Amniotic epithelial cell (primary cell): ENCODE measurements at regions not wholly inside any gene's neighbourhood (a gene's known extent, or its start where the extent isn't known, plus 50 kb on each side); places are given as distances from the start of the nearest gene placed in this dataset.
"Not testable (repeated sequence)": the region's sequence is repeated elsewhere in the genome, so short reads cannot be mapped to it uniquely, and the experiment has no call there.

ENCODE experiments used
- DNase-seq: peaks from one replicate; pipeline ENCODE4 v3.0.0-alpha.2; 2010; ENCODE audit warnings: low read depth

GRCh38 chr2:184201246-184201645 is 397.1 kb upstream of the ZNF804A start:
- no peak for DNase-seq

GRCh38 chr2:184203661-184204060 is 394.7 kb upstream of the ZNF804A start:
- DNase-seq: no peak

GRCh38 chr2:184205048-184205596 is 393.2 kb upstream of the ZNF804A start:
- DNase-seq: no peak

- DNase-seq: no peak
Observed at GRCh38 chr2:184206045-184206444, 392.3 kb upstream of the ZNF804A start.

GRCh38 chr2:184210329-184210728 is 388.0 kb upstream of the ZNF804A start:
- DNase-seq: no peak

GRCh38 chr2:184215745-184216144 is 382.6 kb upstream of the ZNF804A start:
- no peak for DNase-seq

GRCh38 chr2:184256611-184257010 is 341.7 kb upstream of the ZNF804A start:
- no peak for DNase-seq

GRCh38 chr2:184261331-184261730 is 337.0 kb upstream of the ZNF804A start:
- no peak for DNase-seq

GRCh38 chr2:184261818-184262217 is 336.5 kb upstream of the ZNF804A start:
- no peak for DNase-seq

- no peak for DNase-seq
Observed at GRCh38 chr2:184268900-184269477, 329.3 kb upstream of the ZNF804A start.

- DNase-seq: peak; percentile 1
Observed at GRCh38 chr2:184270660-184271059, 327.7 kb upstream of the ZNF804A start.

- no peak for DNase-seq
Observed at GRCh38 chr2:184272056-184272455, 326.3 kb upstream of the ZNF804A start.

GRCh38 chr2:184294831-184295230 is 303.5 kb upstream of the ZNF804A start:
- DNase-seq: no peak

GRCh38 chr2:184297085-184297484 is 301.2 kb upstream of the ZNF804A start:
- DNase-seq: no peak

- peak; percentile 32 for DNase-seq
Observed at GRCh38 chr2:184302506-184302905, 295.8 kb upstream of the ZNF804A start.

- no peak for DNase-seq
Observed at GRCh38 chr2:184304006-184304405, 294.3 kb upstream of the ZNF804A start.

- no peak for DNase-seq
Observed at GRCh38 chr2:184305105-184305504, 293.2 kb upstream of the ZNF804A start.

GRCh38 chr2:184308706-184309105 is 289.6 kb upstream of the ZNF804A start:
- no peak for DNase-seq

- DNase-seq: no peak
Observed at GRCh38 chr2:184312970-184313369, 285.4 kb upstream of the ZNF804A start.

GRCh38 chr2:184314829-184315228 is 283.5 kb upstream of the ZNF804A start:
- no peak for DNase-seq

GRCh38 chr2:184316921-184317320 is 281.4 kb upstream of the ZNF804A start:
- DNase-seq: peak; percentile 10

GRCh38 chr2:184322615-184323014 is 275.7 kb upstream of the ZNF804A start:
- DNase-seq: no peak

GRCh38 chr2:184326066-184326465 is 272.3 kb upstream of the ZNF804A start:
- DNase-seq: no peak

GRCh38 chr2:184327805-184328204 is 270.5 kb upstream of the ZNF804A start:
- not testable (repeated sequence) for DNase-seq
